ENCODE measurements at regions not wholly inside any gene's neighbourhood (a gene's known extent, or its start where the extent isn't known, plus 50 kb on each side); places are given as distances from the start of the nearest gene placed in this dataset.

DNA sequence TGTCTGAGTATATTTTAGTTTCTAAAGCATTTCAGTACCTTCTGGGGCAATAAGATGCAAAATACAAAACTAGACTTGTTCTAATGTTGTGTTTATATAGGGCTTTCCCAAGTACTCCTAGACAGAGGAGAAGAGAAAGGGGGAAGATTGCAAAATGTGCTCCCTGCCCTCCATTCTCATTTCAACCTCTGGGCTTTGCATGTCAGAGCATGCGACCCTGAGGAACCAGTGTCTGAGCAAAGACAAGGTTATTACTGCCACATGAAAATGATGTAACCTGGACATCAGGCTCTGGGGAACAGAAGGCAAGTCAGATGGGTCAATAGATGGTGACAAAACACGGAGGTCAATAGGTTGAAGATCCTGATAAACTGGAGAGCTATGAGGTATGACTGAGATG is 253.5 kb upstream of the TCF21 start:
- no peaks in the 10 kb centered on the region for H3K4me1 ChIP-seq (ENCODE audit: control insufficient read depth, low read length)
- H3K27ac ChIP-seq (ENCODE audit: low read depth, low read length), result no peak overlapping the region
- no peaks in the 10 kb centered on the region for H4K20me1 ChIP-seq (ENCODE audit: control insufficient read depth, insufficient read depth, low read depth, low read length)
- H3K9me2 ChIP-seq (replicated peaks; ENCODE audit: control insufficient read depth, low read length), result no peaks in the 10 kb centered on the region
- no peaks in the 10 kb centered on the region for H3K36me3 ChIP-seq (ENCODE audit: control insufficient read depth, low read length)
- H3F3A ChIP-seq (ENCODE audit: control insufficient read depth, insufficient read depth), result no peaks in the 10 kb centered on the region
- no peak overlapping the region for H3K4me2 ChIP-seq (ENCODE audit: low read length)
- H3K9me3 ChIP-seq (ENCODE audit: control insufficient read depth, insufficient read depth, low read length), result no peaks in the 10 kb centered on the region
- H3K4me3 ChIP-seq (ENCODE audit: low read length), result no peak overlapping the region
- TF ChIP-seq EZH2phosphoT487 (IDR thresholded peaks at IDR 0.05; ENCODE audit: borderline replicate concordance, low read length) (no peak), CTCF (IDR thresholded peaks at IDR 0.05; ENCODE audit: low read depth, low read length, poor library complexity, severe bottlenecking) (no peak)
- no peaks in the 10 kb centered on the region for H3K79me2 ChIP-seq (ENCODE audit: control insufficient read depth, low read length)
- no peaks in the 10 kb centered on the region for H3K27me3 ChIP-seq (ENCODE audit: control insufficient read depth, low read length)

GRCh38 chr6:133637436-133637835 is 251.5 kb upstream of the TCF21 start:
- Histone ChIP-seq H3K79me2 (ENCODE audit: control insufficient read depth, low read length) (no peaks in the 10 kb centered on the region), H3K9me3 (ENCODE audit: control insufficient read depth, insufficient read depth, low read length) (no peaks in the 10 kb centered on the region), H3K36me3 (ENCODE audit: control insufficient read depth, low read length) (no peaks in the 10 kb centered on the region), H3K4me3 (ENCODE audit: low read length) (no peak overlapping the region), H3K9me2 (replicated peaks; ENCODE audit: control insufficient read depth, low read length) (no peaks in the 10 kb centered on the region), H3K27me3 (ENCODE audit: control insufficient read depth, low read length) (no peaks in the 10 kb centered on the region), H3K4me2 (ENCODE audit: low read length) (no peak overlapping the region), H3F3A (ENCODE audit: control insufficient read depth, insufficient read depth) (no peaks in the 10 kb centered on the region), H3K27ac (ENCODE audit: low read depth, low read length) (no peak overlapping the region), H4K20me1 (ENCODE audit: control insufficient read depth, insufficient read depth, low read depth, low read length) (no peaks in the 10 kb centered on the region), H3K4me1 (ENCODE audit: control insufficient read depth, low read length) (no peaks in the 10 kb centered on the region)
- TF ChIP-seq CTCF (IDR thresholded peaks at IDR 0.05; ENCODE audit: low read depth, low read length, poor library complexity, severe bottlenecking) (no peak), EZH2phosphoT487 (IDR thresholded peaks at IDR 0.05; ENCODE audit: borderline replicate concordance, low read length) (no peak)

DNA sequence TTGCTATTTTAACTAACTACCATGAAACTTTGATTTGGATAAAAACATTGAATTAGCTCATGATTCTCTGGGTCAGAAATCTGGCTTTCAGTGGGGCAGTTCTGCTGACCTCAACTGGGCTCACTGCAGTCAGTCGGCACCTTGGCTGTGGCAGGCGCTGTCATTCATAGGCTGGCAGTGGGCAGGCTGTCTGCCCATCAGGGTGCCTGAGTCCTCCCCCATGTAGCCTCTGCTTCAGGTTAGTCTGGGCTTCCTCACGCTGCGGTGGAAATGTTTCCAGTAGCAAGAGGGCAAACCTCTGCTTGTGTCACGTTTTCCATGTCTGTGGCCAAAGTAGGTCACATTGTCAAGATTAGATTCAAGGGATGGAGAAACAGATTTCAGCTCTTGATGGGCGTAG is 251.0 kb upstream of the TCF21 start:
- Histone ChIP-seq H3K79me2 (ENCODE audit: control insufficient read depth, low read length) (no peaks in the 10 kb centered on the region), H3K4me1 (ENCODE audit: control insufficient read depth, low read length) (no peaks in the 10 kb centered on the region), H4K20me1 (ENCODE audit: control insufficient read depth, insufficient read depth, low read depth, low read length) (no peaks in the 10 kb centered on the region), H3K36me3 (ENCODE audit: control insufficient read depth, low read length) (no peaks in the 10 kb centered on the region), H3K9me2 (replicated peaks; ENCODE audit: control insufficient read depth, low read length) (no peaks in the 10 kb centered on the region), H3F3A (ENCODE audit: control insufficient read depth, insufficient read depth) (no peaks in the 10 kb centered on the region), H3K9me3 (ENCODE audit: control insufficient read depth, insufficient read depth, low read length) (no peaks in the 10 kb centered on the region), H3K27me3 (ENCODE audit: control insufficient read depth, low read length) (no peaks in the 10 kb centered on the region), H3K4me2 (ENCODE audit: low read length) (no peak overlapping the region), H3K27ac (ENCODE audit: low read depth, low read length) (no peak overlapping the region), H3K4me3 (ENCODE audit: low read length) (no peak overlapping the region)
- TF ChIP-seq EZH2phosphoT487 (IDR thresholded peaks at IDR 0.05; ENCODE audit: borderline replicate concordance, low read length) (no peak), CTCF (IDR thresholded peaks at IDR 0.05; ENCODE audit: low read depth, low read length, poor library complexity, severe bottlenecking) (no peak)

GRCh38 chr6:133641104-133641503 is 247.8 kb upstream of the TCF21 start:
- Histone ChIP-seq H3K27me3 (ENCODE audit: control insufficient read depth, low read length) (no peaks in the 10 kb centered on the region), H3K4me3 (ENCODE audit: low read length) (no peak overlapping the region), H3F3A (ENCODE audit: control insufficient read depth, insufficient read depth) (no peaks in the 10 kb centered on the region), H3K79me2 (ENCODE audit: control insufficient read depth, low read length) (no peaks in the 10 kb centered on the region), H3K4me1 (ENCODE audit: control insufficient read depth, low read length) (no peaks in the 10 kb centered on the region), H3K4me2 (ENCODE audit: low read length) (no peak overlapping the region), H4K20me1 (ENCODE audit: control insufficient read depth, insufficient read depth, low read depth, low read length) (no peaks in the 10 kb centered on the region), H3K27ac (ENCODE audit: low read depth, low read length) (no peak overlapping the region), H3K9me2 (replicated peaks; ENCODE audit: control insufficient read depth, low read length) (no peaks in the 10 kb centered on the region), H3K9me3 (ENCODE audit: control insufficient read depth, insufficient read depth, low read length) (no peaks in the 10 kb centered on the region), H3K36me3 (ENCODE audit: control insufficient read depth, low read length) (no peaks in the 10 kb centered on the region)
- TF ChIP-seq CTCF (IDR thresholded peaks at IDR 0.05; ENCODE audit: low read depth, low read length, poor library complexity, severe bottlenecking), result no peak
